Activated B cell treated with CpG ODN at 0.5 μM for 24 hours (primary cell): ENCODE measurements at regions not wholly inside any gene's neighbourhood (a gene's known extent, or its start where the extent isn't known, plus 50 kb on each side); places are given as distances from the start of the nearest gene placed in this dataset.

Source experiments
- ATAC-seq: fragments of 200-7000 bp; cut with Tn5 transposase; one replicate; pipeline ENCODE4 v1.10.0; 2021; ENCODE audit warnings: low read depth, mild to moderate bottlenecking, moderate library complexity
- CTCF ChIA-PET: fragments of 350-600 bp; sonication (Branson Sonifier 250); formaldehyde crosslinking; loops from one replicate; lab custom pipeline; 2021; ENCODE audit warnings: antibody characterized with exemption; lab: Charles Lee
- POLR2A ChIA-PET: fragments of 350-600 bp; sonication (Branson Sonifier 250); formaldehyde crosslinking; loops from one replicate; lab custom pipeline; 2021; ENCODE audit warnings: antibody characterized with exemption; lab: Charles Lee
- DNase-seq: peaks from one replicate; pipeline ENCODE4 v3.0.0; 2022
- H3K27ac Mint-ChIP-seq: one replicate; pipeline ENCODE4 v1.8.0; 2020; ENCODE audit warnings: mixed read lengths
- H3K27me3 Mint-ChIP-seq: one replicate; pipeline ENCODE4 v1.8.0; 2021; ENCODE audit warnings: mixed read lengths
- H3K36me3 Mint-ChIP-seq: one replicate; pipeline ENCODE4 v1.8.0; 2021; ENCODE audit warnings: low read depth, mixed read lengths
- H3K4me1 Mint-ChIP-seq: one replicate; pipeline ENCODE4 v1.8.0; 2021; ENCODE audit warnings: mixed read lengths
- H3K4me3 Mint-ChIP-seq: one replicate; pipeline ENCODE4 v1.8.0; 2020; ENCODE audit warnings: mild to moderate bottlenecking, mixed read lengths
- H3K9me3 Mint-ChIP-seq: one replicate; pipeline ENCODE4 v1.8.0; 2020; ENCODE audit warnings: mixed read lengths
- intact Hi-C: fragments of 100-400 bp; cut with micrococcal nuclease; formaldehyde crosslinking; loops from one replicate; pipeline ENCODE4 v1.15.1; 2024
- TF ChIP-seq, protein P1 (sequence below): fragments of 200-600 bp; IDR thresholded peaks from one replicate; pipeline ENCODE4 v1.8.0; 2022; ENCODE audit warnings: antibody characterized with exemption, mild to moderate bottlenecking

DNA sequence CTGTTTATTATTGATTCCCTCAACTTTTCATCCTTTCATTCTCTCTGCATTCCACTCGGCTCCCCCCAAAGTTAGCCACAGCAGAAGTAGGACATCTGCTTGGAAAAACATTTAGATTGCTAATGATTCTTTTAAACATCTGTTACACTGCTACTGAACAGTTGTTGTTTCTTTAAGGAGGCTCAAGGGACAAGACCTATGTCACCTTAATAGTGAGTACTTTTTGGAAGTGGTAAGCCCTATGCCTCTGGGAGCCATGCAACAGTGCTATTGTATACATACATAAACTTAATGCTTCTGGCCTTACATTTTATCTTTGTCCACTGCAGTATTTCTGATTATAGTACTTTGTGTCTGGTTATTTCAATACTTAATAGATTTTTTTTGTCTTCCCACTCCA, 628.2 kb upstream of the FOXG1 start:
- no peak for DNase-seq
- Mint-ChIP-seq H3K4me3 (no peak overlapping the region), H3K4me1 (no peaks in the 10 kb centered on the region), H3K9me3 (peaks cover 5% of the 10 kb centered on the region), H3K27me3 (no peaks in the 10 kb centered on the region), H3K36me3 (no peaks in the 10 kb centered on the region), H3K27ac (no peak overlapping the region)
- intact Hi-C loops: no loop called here
- CTCF ChIA-PET: no interaction called here
- POLR2A ChIA-PET: no interaction called here
- TF ChIP-seq, protein P1, sequence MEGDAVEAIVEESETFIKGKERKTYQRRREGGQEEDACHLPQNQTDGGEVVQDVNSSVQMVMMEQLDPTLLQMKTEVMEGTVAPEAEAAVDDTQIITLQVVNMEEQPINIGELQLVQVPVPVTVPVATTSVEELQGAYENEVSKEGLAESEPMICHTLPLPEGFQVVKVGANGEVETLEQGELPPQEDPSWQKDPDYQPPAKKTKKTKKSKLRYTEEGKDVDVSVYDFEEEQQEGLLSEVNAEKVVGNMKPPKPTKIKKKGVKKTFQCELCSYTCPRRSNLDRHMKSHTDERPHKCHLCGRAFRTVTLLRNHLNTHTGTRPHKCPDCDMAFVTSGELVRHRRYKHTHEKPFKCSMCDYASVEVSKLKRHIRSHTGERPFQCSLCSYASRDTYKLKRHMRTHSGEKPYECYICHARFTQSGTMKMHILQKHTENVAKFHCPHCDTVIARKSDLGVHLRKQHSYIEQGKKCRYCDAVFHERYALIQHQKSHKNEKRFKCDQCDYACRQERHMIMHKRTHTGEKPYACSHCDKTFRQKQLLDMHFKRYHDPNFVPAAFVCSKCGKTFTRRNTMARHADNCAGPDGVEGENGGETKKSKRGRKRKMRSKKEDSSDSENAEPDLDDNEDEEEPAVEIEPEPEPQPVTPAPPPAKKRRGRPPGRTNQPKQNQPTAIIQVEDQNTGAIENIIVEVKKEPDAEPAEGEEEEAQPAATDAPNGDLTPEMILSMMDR: no peak
- no peak for ATAC-seq

DNA sequence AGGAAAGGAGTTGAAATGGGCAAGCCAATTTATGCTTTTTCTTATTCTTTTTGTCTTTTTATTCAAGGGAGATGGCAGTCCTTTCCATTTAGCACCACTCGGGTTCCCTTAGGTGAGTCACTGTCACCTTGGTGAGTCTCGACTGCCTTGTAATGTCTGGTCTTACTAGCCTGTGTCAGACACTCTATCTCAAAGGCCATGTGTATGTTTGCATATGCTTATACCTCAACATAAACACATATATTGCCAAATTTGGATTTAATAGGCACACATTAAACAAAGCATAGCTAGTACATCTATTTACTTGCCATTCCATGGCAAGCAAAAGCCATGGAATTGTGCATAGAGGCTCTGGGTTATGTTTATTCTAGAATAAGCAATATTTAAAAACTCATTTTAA, 624.9 kb upstream of the FOXG1 start:
- ChIA-PET CTCF (no interaction called here), POLR2A (no interaction called here)
- Mint-ChIP-seq H3K9me3 (no peaks in the 10 kb centered on the region), H3K4me3 (no peak overlapping the region), H3K36me3 (no peaks in the 10 kb centered on the region), H3K27ac (no peak overlapping the region), H3K4me1 (no peaks in the 10 kb centered on the region), H3K27me3 (no peaks in the 10 kb centered on the region)
- no peak for ATAC-seq
- intact Hi-C loops: no loop called here
- DNase-seq: no peak
- TF ChIP-seq, protein P1: no peak

DNA sequence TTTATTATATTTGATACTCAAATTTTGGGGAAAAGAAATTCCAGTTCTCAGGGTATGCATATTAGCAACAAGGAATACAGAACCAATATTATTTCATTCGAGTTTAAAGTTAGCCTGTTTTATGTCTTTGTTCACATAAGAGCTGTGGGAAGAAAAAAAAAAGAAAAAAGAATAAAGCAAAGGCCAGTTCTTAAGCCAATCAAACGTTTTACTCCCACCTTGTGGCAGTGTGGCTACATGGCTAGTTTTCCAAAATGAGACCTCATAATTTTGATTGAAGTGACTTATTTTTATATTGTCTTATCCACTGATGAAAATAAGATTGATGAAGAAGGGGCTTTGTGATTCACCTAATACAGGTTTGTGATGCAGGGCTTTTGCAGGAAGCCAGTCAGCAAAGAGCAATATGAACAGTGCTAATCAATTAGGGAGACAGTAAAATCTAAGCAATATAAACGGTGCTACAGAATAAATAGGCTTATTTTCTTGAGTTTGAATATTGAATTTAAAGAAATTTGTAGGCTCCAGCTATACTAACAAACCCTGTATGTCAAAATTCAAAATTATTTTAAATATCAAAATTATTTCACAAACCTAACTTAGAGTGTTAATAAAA, 624.1 kb upstream of the FOXG1 start:
- ChIA-PET CTCF (no interaction called here), POLR2A (no interaction called here)
- no peak overlapping the region for H3K27ac Mint-ChIP-seq
- no peaks in the 10 kb centered on the region for H3K36me3 Mint-ChIP-seq
- TF ChIP-seq, protein P1: no peak
- peaks cover 4% of the 10 kb centered on the region for H3K9me3 Mint-ChIP-seq
- DNase-seq: no peak
- no peaks in the 10 kb centered on the region for H3K27me3 Mint-ChIP-seq
- intact Hi-C loops: no loop called here
- ATAC-seq: no peak
- no peak overlapping the region for H3K4me3 Mint-ChIP-seq
- no peaks in the 10 kb centered on the region for H3K4me1 Mint-ChIP-seq

DNA sequence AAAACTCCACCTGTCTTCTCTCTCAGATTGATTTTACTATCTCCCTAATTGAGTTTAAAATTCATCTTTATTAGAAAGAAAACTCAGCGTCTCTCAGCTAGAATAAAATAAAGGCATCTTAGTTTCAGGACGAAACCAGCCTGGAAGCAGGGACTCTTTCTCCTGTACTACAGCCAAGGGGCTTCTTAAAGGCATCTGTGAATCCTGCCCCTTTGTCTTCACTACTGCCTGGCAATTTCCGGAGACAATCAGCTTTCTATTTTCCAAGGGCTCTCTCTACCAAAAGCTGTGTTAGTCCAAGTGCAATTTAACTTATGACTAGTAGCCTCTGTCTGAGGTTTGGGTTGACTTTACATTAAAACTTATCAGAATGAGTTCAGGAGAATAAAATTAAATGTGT, 623.3 kb upstream of the FOXG1 start:
- ChIA-PET CTCF (no interaction called here), POLR2A (no interaction called here)
- no peak overlapping the region for H3K4me3 Mint-ChIP-seq

DNA sequence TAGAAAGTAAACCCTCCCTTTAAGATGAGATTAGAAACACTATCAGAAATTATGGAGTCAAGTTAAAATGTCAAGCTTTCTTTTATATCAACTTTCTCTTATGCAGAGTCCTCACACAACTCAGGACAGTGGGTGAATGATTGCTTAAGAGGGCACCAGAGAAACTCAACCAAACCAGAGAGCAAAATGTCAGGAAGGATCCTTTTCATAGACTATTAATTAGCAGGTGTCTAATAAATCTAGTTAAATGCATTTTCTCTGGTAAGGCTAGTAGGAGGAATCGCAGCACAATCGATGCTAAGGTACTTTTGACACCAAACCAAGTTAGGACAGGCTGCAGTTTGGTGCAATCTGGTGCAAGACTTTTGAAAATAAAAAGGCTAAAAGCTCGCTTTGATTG, 614.7 kb upstream of the FOXG1 start:
- Mint-ChIP-seq H3K36me3 (no peaks in the 10 kb centered on the region), H3K4me3 (no peak overlapping the region), H3K9me3 (peaks cover 6% of the 10 kb centered on the region), H3K27me3 (no peaks in the 10 kb centered on the region), H3K27ac (no peak overlapping the region), H3K4me1 (no peaks in the 10 kb centered on the region)
- TF ChIP-seq, protein P1: no peak
- no peak for ATAC-seq
- intact Hi-C loops: no loop called here
- POLR2A ChIA-PET: no interaction called here
- CTCF ChIA-PET: no interaction called here
- no peak for DNase-seq

More for the DNA sequence above, 623.3 kb upstream of the FOXG1 start:
- H3K4me1 Mint-ChIP-seq: no peaks in the 10 kb centered on the region
- no peak overlapping the region for H3K27ac Mint-ChIP-seq
- TF ChIP-seq, protein P1: no peak
- H3K27me3 Mint-ChIP-seq: no peaks in the 10 kb centered on the region
- no peaks in the 10 kb centered on the region for H3K36me3 Mint-ChIP-seq
- ATAC-seq: no peak
- peaks cover 4% of the 10 kb centered on the region for H3K9me3 Mint-ChIP-seq
- DNase-seq: no peak
- intact Hi-C loops: no loop called here
